ENCODE measurements at regions not wholly inside any gene's neighbourhood (a gene's known extent, or its start where the extent isn't known, plus 50 kb on each side); places are given as distances from the start of the nearest gene placed in this dataset.
"Not testable (repeated sequence)": the region's sequence is repeated elsewhere in the genome, so short reads cannot be mapped to it uniquely, and the experiment has no call there.

DNA sequence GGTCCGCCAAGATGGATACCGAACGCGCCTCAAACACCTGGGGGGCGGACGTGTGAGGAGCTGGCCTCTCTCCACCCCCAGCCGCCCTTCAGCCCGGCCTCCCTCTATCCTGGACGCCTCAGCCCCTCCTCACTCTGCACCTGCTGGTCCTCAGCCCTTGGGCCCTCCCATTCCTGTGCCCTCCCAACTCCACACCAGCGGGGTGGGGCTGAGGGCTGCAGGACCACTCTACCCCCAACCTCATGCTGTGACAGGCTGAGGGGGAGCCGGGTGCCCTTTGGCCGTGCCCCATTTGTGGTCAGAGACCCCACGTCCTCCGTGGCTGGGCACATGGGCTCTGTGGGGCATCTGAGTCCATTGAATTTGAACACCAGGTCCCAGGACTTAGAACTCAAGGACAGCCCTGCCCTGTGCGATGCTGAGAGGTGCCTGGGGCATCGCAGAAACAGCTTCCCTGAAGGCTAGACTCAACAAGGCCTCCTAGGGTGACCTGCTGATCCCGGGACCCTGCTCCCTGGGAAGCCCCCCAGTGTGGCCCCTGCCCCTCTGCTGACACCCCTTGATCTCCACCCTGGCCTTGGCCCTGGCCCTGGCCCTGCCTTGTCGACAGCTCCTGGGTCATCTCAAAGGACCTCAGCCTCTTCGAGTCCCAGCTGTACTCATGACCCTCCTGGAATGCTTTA lies 82.0 kb upstream of the SFSWAP start:
- Histone ChIP-seq H2BK5ac (ENCODE audit: low read depth, low read length, poor library complexity) (no peak overlapping the region), H2AFZ (ENCODE audit: insufficient read depth, low read length, poor library complexity) (no peak overlapping the region), H2AK5ac (ENCODE audit: low read length) (no peak overlapping the region), H2BK120ac (ENCODE audit: insufficient read depth, low read length, poor library complexity) (no peak overlapping the region), H3K9me3 (ENCODE audit: insufficient read depth, low read depth, low read length) (no peaks in the 10 kb centered on the region), H3K4ac (ENCODE audit: low read depth, low read length) (no peak overlapping the region), H3K4me1 (ENCODE audit: control insufficient read depth in 1 of 2, insufficient read depth in 2 of 2, low read length in 2 of 2) (no peaks in the 10 kb centered on the region), H3K79me2 (ENCODE audit: control insufficient read depth, insufficient read depth, low read length, poor library complexity) (no peaks in the 10 kb centered on the region), H3K27ac (ENCODE audit: low read depth, low read length) (no peak overlapping the region), H4K8ac (ENCODE audit: low read depth, low read length) (no peak overlapping the region), H4K12ac (ENCODE audit: low read depth, low read length) (no peak overlapping the region), H3K4me3 (ENCODE audit: low read depth, low read length) (no peak overlapping the region), H3K27me3 (ENCODE audit: insufficient read depth, low read length) (no peaks in the 10 kb centered on the region), H3K18ac (ENCODE audit: low read length) (no peak overlapping the region), H3K79me1 (ENCODE audit: low read length) (no peaks in the 10 kb centered on the region), H3K36me3 (ENCODE audit: control insufficient read depth in 1 of 2, insufficient read depth in 2 of 2, low read length in 2 of 2) (no peaks in the 10 kb centered on the region), H4K91ac (ENCODE audit: low read depth, low read length) (no peak overlapping the region), H3K4me2 (ENCODE audit: low read length) (no peak overlapping the region), H3K23ac (ENCODE audit: low read length) (no peak overlapping the region), H3K9ac (ENCODE audit: low read length) (no peak overlapping the region), H2BK12ac (ENCODE audit: low read length) (no peak overlapping the region), H3K14ac (ENCODE audit: low read length) (no peak overlapping the region)
- no peak for DNase-seq
- WGBS (ENCODE audit: extremely low coverage, insufficient coverage, insufficient read length) = no CpG with 5 or more reads among the region's 19 CpGs

DNA sequence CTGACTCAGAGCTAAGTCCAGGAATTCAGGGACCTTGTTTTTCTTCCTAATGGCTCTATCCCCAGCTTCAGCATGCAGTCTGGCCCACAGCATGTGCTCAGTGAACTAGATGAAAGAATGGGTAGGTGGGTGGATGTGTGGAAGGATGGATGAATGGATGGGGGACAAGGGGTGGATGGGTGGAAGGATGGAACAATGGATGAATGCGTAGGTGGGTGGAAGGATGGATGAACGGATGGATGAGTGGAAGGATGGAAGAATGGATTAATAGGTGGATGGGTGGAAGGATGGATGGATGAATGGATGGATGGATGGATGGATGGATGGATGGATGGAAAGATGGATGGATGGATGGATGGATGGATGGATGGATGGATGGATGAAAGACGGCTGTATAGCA lies 79.7 kb upstream of the SFSWAP start:
- no peak overlapping the region for H2AK5ac ChIP-seq (ENCODE audit: low read length)
- H3K9ac ChIP-seq (ENCODE audit: low read length) = no peak overlapping the region
- no peak for DNase-seq
- no peak overlapping the region for H3K18ac ChIP-seq (ENCODE audit: low read length)
- H3K27ac ChIP-seq (ENCODE audit: low read depth, low read length) = no peak overlapping the region
- H3K79me2 ChIP-seq (ENCODE audit: control insufficient read depth, insufficient read depth, low read length, poor library complexity) = no peaks in the 10 kb centered on the region
- WGBS (ENCODE audit: extremely low coverage, insufficient coverage, insufficient read length) = 100% methylated on average over 2 of the region's 3 CpGs
- no peak overlapping the region for H3K14ac ChIP-seq (ENCODE audit: low read length)
- H3K4me3 ChIP-seq (ENCODE audit: low read depth, low read length) = no peak overlapping the region
- H4K8ac ChIP-seq (ENCODE audit: low read depth, low read length) = no peak overlapping the region
- no peak overlapping the region for H3K4me2 ChIP-seq (ENCODE audit: low read length)
- no peaks in the 10 kb centered on the region for H3K4me1 ChIP-seq (ENCODE audit: control insufficient read depth in 1 of 2, insufficient read depth in 2 of 2, low read length in 2 of 2)
- no peak overlapping the region for H3K23ac ChIP-seq (ENCODE audit: low read length)
- H3K27me3 ChIP-seq (ENCODE audit: insufficient read depth, low read length) = no peaks in the 10 kb centered on the region
- H4K12ac ChIP-seq (ENCODE audit: low read depth, low read length) = no peak overlapping the region
- no peaks in the 10 kb centered on the region for H3K36me3 ChIP-seq (ENCODE audit: control insufficient read depth in 1 of 2, insufficient read depth in 2 of 2, low read length in 2 of 2)
- no peak overlapping the region for H4K91ac ChIP-seq (ENCODE audit: low read depth, low read length)
- no peak overlapping the region for H2AFZ ChIP-seq (ENCODE audit: insufficient read depth, low read length, poor library complexity)
- no peak overlapping the region for H3K4ac ChIP-seq (ENCODE audit: low read depth, low read length)
- no peak overlapping the region for H2BK5ac ChIP-seq (ENCODE audit: low read depth, low read length, poor library complexity)
- no peak overlapping the region for H2BK12ac ChIP-seq (ENCODE audit: low read length)
- no peak overlapping the region for H2BK120ac ChIP-seq (ENCODE audit: insufficient read depth, low read length, poor library complexity)
- H3K9me3 ChIP-seq (ENCODE audit: insufficient read depth, low read depth, low read length) = no peaks in the 10 kb centered on the region
- H3K79me1 ChIP-seq (ENCODE audit: low read length) = no peaks in the 10 kb centered on the region

DNA sequence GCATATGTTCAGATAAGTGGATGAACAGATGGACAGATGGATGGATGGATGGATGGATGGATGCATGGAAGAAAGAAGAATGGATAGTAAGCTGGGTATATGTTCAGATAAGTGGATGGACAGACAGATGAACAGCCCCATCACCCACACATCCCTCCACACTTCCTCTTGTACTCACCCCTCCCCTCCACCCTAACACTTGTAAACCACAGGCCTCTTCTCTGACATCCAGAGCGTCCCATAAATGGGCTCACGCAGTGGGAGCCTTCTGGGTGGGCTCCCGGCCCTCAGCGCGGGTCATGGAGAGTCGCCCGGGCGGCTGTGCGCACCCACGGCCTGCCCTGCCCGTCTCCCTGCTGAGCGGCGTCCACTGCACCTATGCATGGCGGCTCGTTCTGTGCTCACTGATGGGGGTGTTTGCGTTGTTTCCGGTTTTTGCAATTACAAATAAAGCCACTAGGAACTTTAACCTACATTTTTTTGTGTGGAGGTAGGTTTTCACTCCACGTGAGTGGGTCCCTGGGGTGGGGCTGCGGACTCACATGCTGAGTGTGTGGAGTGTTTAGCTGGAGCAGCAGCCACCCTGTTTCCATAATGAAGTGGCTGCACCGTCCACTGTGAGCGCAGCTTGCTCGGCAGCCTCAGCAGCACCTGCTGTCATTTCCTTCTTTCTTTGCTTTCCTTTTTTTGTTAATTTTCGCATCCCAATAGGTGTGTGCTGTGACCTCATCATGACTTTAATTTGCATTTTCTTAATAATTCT lies 78.8 kb upstream of the SFSWAP start:
- H3K79me1 ChIP-seq (ENCODE audit: low read length); H3K79me2 ChIP-seq (ENCODE audit: control insufficient read depth, insufficient read depth, low read length, poor library complexity); DNase-seq; H3K18ac ChIP-seq (ENCODE audit: low read length); H3K9ac ChIP-seq (ENCODE audit: low read length); H2BK120ac ChIP-seq (ENCODE audit: insufficient read depth, low read length, poor library complexity); H3K4me3 ChIP-seq (ENCODE audit: low read depth, low read length); H4K91ac ChIP-seq (ENCODE audit: low read depth, low read length); H3K14ac ChIP-seq (ENCODE audit: low read length); H3K4me2 ChIP-seq (ENCODE audit: low read length); H3K27ac ChIP-seq (ENCODE audit: low read depth, low read length); H3K36me3 ChIP-seq (ENCODE audit: control insufficient read depth in 1 of 2, insufficient read depth in 2 of 2, low read length in 2 of 2); H3K27me3 ChIP-seq (ENCODE audit: insufficient read depth, low read length); H2AFZ ChIP-seq (ENCODE audit: insufficient read depth, low read length, poor library complexity); H2BK12ac ChIP-seq (ENCODE audit: low read length); H4K12ac ChIP-seq (ENCODE audit: low read depth, low read length); H2AK5ac ChIP-seq (ENCODE audit: low read length); H3K9me3 ChIP-seq (ENCODE audit: insufficient read depth, low read depth, low read length); H3K4ac ChIP-seq (ENCODE audit: low read depth, low read length); H3K4me1 ChIP-seq (ENCODE audit: control insufficient read depth in 1 of 2, insufficient read depth in 2 of 2, low read length in 2 of 2); H4K8ac ChIP-seq (ENCODE audit: low read depth, low read length); H2BK5ac ChIP-seq (ENCODE audit: low read depth, low read length, poor library complexity); H3K23ac ChIP-seq (ENCODE audit: low read length): not testable (repeated sequence)
- no CpG with 5 or more reads among the region's 23 CpGs for WGBS (ENCODE audit: extremely low coverage, insufficient coverage, insufficient read length)

DNA sequence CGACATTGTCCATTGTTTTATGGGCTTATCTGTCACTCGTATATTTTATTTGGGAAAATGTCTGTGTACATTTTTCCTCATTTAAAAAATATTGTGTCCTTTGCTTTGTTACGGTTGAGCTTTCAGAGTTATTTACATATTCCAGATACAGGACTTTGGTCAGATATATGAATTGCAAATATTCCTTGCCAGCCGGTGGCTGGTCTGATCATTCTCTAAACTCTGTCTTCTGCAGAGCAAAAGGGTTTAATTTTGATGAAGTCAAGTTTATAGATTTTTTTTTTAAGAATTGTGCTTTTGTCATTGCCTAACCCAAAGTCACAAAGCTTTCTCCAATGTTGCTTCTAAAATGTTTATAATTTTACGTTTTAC lies 78.3 kb upstream of the SFSWAP start:
- not testable (repeated sequence) for H3K23ac ChIP-seq (ENCODE audit: low read length); H3K27ac ChIP-seq (ENCODE audit: low read depth, low read length); H3K27me3 ChIP-seq (ENCODE audit: insufficient read depth, low read length); H4K12ac ChIP-seq (ENCODE audit: low read depth, low read length); H2BK12ac ChIP-seq (ENCODE audit: low read length); H3K79me2 ChIP-seq (ENCODE audit: control insufficient read depth, insufficient read depth, low read length, poor library complexity); H2BK5ac ChIP-seq (ENCODE audit: low read depth, low read length, poor library complexity); H3K14ac ChIP-seq (ENCODE audit: low read length); H3K9me3 ChIP-seq (ENCODE audit: insufficient read depth, low read depth, low read length); H3K4me1 ChIP-seq (ENCODE audit: control insufficient read depth in 1 of 2, insufficient read depth in 2 of 2, low read length in 2 of 2); H3K4me3 ChIP-seq (ENCODE audit: low read depth, low read length); H3K9ac ChIP-seq (ENCODE audit: low read length); H3K18ac ChIP-seq (ENCODE audit: low read length); H4K91ac ChIP-seq (ENCODE audit: low read depth, low read length); H3K4ac ChIP-seq (ENCODE audit: low read depth, low read length); H3K79me1 ChIP-seq (ENCODE audit: low read length); H3K4me2 ChIP-seq (ENCODE audit: low read length); H2AK5ac ChIP-seq (ENCODE audit: low read length); H4K8ac ChIP-seq (ENCODE audit: low read depth, low read length); H2BK120ac ChIP-seq (ENCODE audit: insufficient read depth, low read length, poor library complexity); DNase-seq; H3K36me3 ChIP-seq (ENCODE audit: control insufficient read depth in 1 of 2, insufficient read depth in 2 of 2, low read length in 2 of 2); H2AFZ ChIP-seq (ENCODE audit: insufficient read depth, low read length, poor library complexity)
- no CpG with 5 or more reads among the region's 5 CpGs for WGBS (ENCODE audit: extremely low coverage, insufficient coverage, insufficient read length)

All from trophoblast cell (in vitro differentiated cells and primary cell).